ENCODE measurements at regions not wholly inside any gene's neighbourhood (a gene's known extent, or its start where the extent isn't known, plus 50 kb on each side); places are given as distances from the start of the nearest gene placed in this dataset.
"Not testable (repeated sequence)": the region's sequence is repeated elsewhere in the genome, so short reads cannot be mapped to it uniquely, and the experiment has no call there.

DNA sequence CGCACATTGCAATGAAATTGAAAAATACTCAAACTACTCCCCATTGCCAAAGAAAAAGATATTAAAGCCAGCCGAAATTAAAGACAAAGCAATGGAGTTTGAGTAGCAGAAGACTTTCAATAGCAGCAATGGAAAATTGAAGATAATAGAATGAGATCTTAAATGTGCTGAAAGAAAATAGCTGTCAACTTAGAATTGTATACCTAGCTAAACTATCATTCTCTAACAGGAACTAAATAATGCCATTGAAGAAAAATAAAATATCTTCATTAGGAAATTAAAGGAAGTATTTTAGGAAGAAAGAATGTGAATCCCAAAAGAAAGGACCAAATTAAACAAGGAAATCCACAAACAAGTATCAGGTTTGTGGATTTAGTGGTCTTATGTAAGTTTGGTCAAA, 165.6 kb downstream of the USP31 start:
- H3K4me3 Mint-ChIP-seq = no peak overlapping the region
- no CpG with 5 or more reads among the region's 2 CpGs for WGBS (ENCODE audit: insufficient coverage)
- Histone ChIP-seq H3K4me2 (replicated peaks; ENCODE audit: low read depth, low read length, poor library complexity, severe bottlenecking) (no peak overlapping the region), H3K9me3 (ENCODE audit: control extremely low read depth in 1 of 3, control insufficient read depth in 2 of 3, insufficient read depth in 1 of 3, low read length in 2 of 3) (peaks cover 1 to 25% (median 4%) of the 10 kb centered on the region in 3 donors), H4K20me1 (ENCODE audit: control insufficient read depth, insufficient read depth, low read length, poor library complexity, severe bottlenecking) (no peaks in the 10 kb centered on the region), H3K9ac (ENCODE audit: low read length) (no peak overlapping the region), H3K36me3 (replicated peaks in 1 of 2; ENCODE audit: control extremely low read depth in 1 of 2, control insufficient read depth in 1 of 2, extremely low read depth in 1 of 2, insufficient read depth in 2 of 2, low read length in 1 of 2) (no peaks in the 10 kb centered on the region), H3K4me1 (ENCODE audit: control insufficient read depth in 2 of 2, insufficient read depth in 2 of 2, low read length in 2 of 2) (no peaks in the 10 kb centered on the region), H3K79me2 (ENCODE audit: control insufficient read depth, insufficient read depth, low read length) (no peaks in the 10 kb centered on the region), H3K27ac (ENCODE audit: low read length in 2 of 2) (no peak overlapping the region), H3K4me3 (ENCODE audit: control extremely low read depth in 1 of 5, extremely low read depth in 1 of 5, insufficient read depth in 1 of 5, low read depth in 2 of 5, low read length in 4 of 5) (no peak overlapping the region), H3K27me3 (replicated peaks in 1 of 4; ENCODE audit: control extremely low read depth in 1 of 4, control insufficient read depth in 3 of 4, insufficient read depth in 4 of 4, low read length in 3 of 4) (peaks cover 0 to 4% (median 1%) of the 10 kb centered on the region in 4 experiments), H2AFZ (ENCODE audit: insufficient read depth, low read depth, low read length, poor library complexity, severe bottlenecking) (no peak overlapping the region)
- POLR2A ChIA-PET = no interaction called here
- H3K27me3 Mint-ChIP-seq = peaks cover 31% of the 10 kb centered on the region
- CTCF ChIA-PET = no interaction called here
- H3K4me1 Mint-ChIP-seq = no peaks in the 10 kb centered on the region
- ATAC-seq (ENCODE audit: low read depth) (no peak), DNase-seq (no peak)
- intact Hi-C loops (cut with micrococcal nuclease) = no loop called here
- peaks cover 16% of the 10 kb centered on the region for H3K9me3 Mint-ChIP-seq (ENCODE audit: insufficient read depth)
- no peak overlapping the region for H3K27ac Mint-ChIP-seq
- TF ChIP-seq, protein P1, sequence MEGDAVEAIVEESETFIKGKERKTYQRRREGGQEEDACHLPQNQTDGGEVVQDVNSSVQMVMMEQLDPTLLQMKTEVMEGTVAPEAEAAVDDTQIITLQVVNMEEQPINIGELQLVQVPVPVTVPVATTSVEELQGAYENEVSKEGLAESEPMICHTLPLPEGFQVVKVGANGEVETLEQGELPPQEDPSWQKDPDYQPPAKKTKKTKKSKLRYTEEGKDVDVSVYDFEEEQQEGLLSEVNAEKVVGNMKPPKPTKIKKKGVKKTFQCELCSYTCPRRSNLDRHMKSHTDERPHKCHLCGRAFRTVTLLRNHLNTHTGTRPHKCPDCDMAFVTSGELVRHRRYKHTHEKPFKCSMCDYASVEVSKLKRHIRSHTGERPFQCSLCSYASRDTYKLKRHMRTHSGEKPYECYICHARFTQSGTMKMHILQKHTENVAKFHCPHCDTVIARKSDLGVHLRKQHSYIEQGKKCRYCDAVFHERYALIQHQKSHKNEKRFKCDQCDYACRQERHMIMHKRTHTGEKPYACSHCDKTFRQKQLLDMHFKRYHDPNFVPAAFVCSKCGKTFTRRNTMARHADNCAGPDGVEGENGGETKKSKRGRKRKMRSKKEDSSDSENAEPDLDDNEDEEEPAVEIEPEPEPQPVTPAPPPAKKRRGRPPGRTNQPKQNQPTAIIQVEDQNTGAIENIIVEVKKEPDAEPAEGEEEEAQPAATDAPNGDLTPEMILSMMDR (IDR thresholded peaks at IDR 0.05) = no peak
- TF ChIP-seq EZH2 (IDR thresholded peaks at IDR 0.05; ENCODE audit: borderline replicate concordance, insufficient read depth, low read depth, low read length, poor library complexity, severe bottlenecking) = no peak

DNA sequence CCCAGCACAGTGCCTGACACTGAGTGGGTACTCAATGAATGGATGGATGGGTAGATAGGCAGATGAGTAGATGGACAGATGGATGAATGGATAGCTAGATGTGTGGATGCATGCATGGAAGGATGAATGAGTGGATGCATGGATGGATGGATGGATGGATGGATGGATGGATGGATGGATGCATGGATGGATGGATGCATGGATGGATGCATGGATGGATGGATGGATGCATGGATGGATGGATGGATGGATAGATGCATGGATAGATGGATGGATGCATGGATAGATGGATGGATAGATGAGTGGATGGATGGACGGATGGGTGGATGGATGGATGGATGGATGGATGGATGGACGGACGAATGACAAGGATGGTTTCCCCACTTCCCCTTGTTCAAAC, 166.6 kb downstream of the HS3ST2 start:
- not testable (repeated sequence) for H3K27ac Mint-ChIP-seq

More for the DNA sequence above, 166.6 kb downstream of the HS3ST2 start:
- H3K4me1 ChIP-seq (ENCODE audit: control insufficient read depth in 2 of 2, insufficient read depth in 2 of 2, low read length in 2 of 2); intact Hi-C loops (cut with micrococcal nuclease); H4K20me1 ChIP-seq (ENCODE audit: control insufficient read depth, insufficient read depth, low read length, poor library complexity, severe bottlenecking); H3K4me3 ChIP-seq (ENCODE audit: control extremely low read depth in 1 of 5, extremely low read depth in 1 of 5, insufficient read depth in 1 of 5, low read depth in 2 of 5, low read length in 4 of 5); ATAC-seq (ENCODE audit: low read depth); H3K79me2 ChIP-seq (ENCODE audit: control insufficient read depth, insufficient read depth, low read length); CTCF ChIA-PET; H3K9ac ChIP-seq (ENCODE audit: low read length); H3K4me3 Mint-ChIP-seq; H3K27ac ChIP-seq (ENCODE audit: low read length in 2 of 2); DNase-seq; H3K36me3 ChIP-seq (replicated peaks in 1 of 2; ENCODE audit: control extremely low read depth in 1 of 2, control insufficient read depth in 1 of 2, extremely low read depth in 1 of 2, insufficient read depth in 2 of 2, low read length in 1 of 2); H3K4me1 Mint-ChIP-seq; H3K4me2 ChIP-seq (replicated peaks; ENCODE audit: low read depth, low read length, poor library complexity, severe bottlenecking); H3K27me3 ChIP-seq (replicated peaks in 1 of 4; ENCODE audit: control extremely low read depth in 1 of 4, control insufficient read depth in 3 of 4, insufficient read depth in 4 of 4, low read length in 3 of 4); POLR2A ChIA-PET; H2AFZ ChIP-seq (ENCODE audit: insufficient read depth, low read depth, low read length, poor library complexity, severe bottlenecking): not testable (repeated sequence)
- peaks cover 24% of the 10 kb centered on the region for H3K27me3 Mint-ChIP-seq
- no CpG with 5 or more reads among the region's 3 CpGs for WGBS (ENCODE audit: insufficient coverage)
- peaks cover 0 to 25% (median 1%) of the 10 kb centered on the region in 3 donors for H3K9me3 ChIP-seq (ENCODE audit: control extremely low read depth in 1 of 3, control insufficient read depth in 2 of 3, insufficient read depth in 1 of 3, low read length in 2 of 3)
- H3K9me3 Mint-ChIP-seq (ENCODE audit: insufficient read depth) = peaks cover 16% of the 10 kb centered on the region
